HepG2 (cell line): ENCODE measurements at regions not wholly inside any gene's neighbourhood (a gene's known extent, or its start where the extent isn't known, plus 50 kb on each side); places are given as distances from the start of the nearest gene placed in this dataset.

ENCODE experiments used
- ATAC-seq: fragments of 200-7000 bp; cut with Tn5 transposase; 3 replicates; pipeline ENCODE4 v1.9.1; 2020; ENCODE audit warnings: mild to moderate bottlenecking, moderate library complexity
- BruUV-seq: library from RNA; stranded (reverse); fragments of 400-500 nt; replicated peaks from 2 replicates; lab custom pipeline; 2021; lab: Mats Ljungman, UMichigan
- CTCF ChIA-PET: fragments of 300-600 bp; formaldehyde crosslinking; extraction: SDS; loops from one replicate; lab custom pipeline; 2021; ENCODE audit warnings: low total read pairs, inconsistent platforms, low intra/inter-chr PET ratio; lab: Yijun Ruan, JAX
- POLR2A ChIA-PET: fragments of 350-600 bp; sonication (Branson Sonifier 250); formaldehyde crosslinking; loops from one replicate; lab custom pipeline; 2020; ENCODE audit warnings: antibody characterized with exemption, inconsistent platforms; lab: Yijun Ruan, JAX
- DNase-seq: peaks from one replicate; pipeline ENCODE4 v3.0.0-alpha.2; 2015; ENCODE audit warnings: low spot score
- FAIRE-seq: peaks from 3 replicates; lab custom pipeline; 2011; peaks lifted over from hg19 to GRCh38; lab: Jason Lieb, UNC
- H2AFZ ChIP-seq: one replicate; pipeline ENCODE4 v1.6.1; 2011; ENCODE audit warnings: low read length, inconsistent platforms
- H3K27ac ChIP-seq: fragments of 300-600 bp; 3 replicates; pipeline ENCODE4 v1.8.0; 2011; ENCODE audit warnings: mixed run types, mild to moderate bottlenecking, mixed read lengths, low read length, inconsistent platforms; ENCODE audit not compliant: insufficient read depth; ENCODE audit errors: extremely low read length
- H3K27me3 ChIP-seq, 2 experiments: fragments of 200-600 bp in 1 of 2; 2 replicates in 1 of 2; 3 replicates in 1 of 2; pipeline versions ENCODE4 v1.6.0 to v1.8.0; 2011; ENCODE audit warnings: low read length in 2 of 2, mild to moderate bottlenecking in 2 of 2, moderate library complexity in 2 of 2, inconsistent platforms in 1 of 2; ENCODE audit not compliant: insufficient read depth in 2 of 2, control insufficient read depth in 1 of 2
- H3K36me3 ChIP-seq, 2 experiments: fragments of 200-600 bp in 1 of 2; replicated peaks in 1 of 2; 2 replicates in 1 of 2; 3 replicates in 1 of 2; pipeline versions ENCODE4 v1.5.1 to v1.8.0; 2011; ENCODE audit warnings: low read length in 2 of 2, inconsistent platforms in 1 of 2; ENCODE audit not compliant: insufficient read depth in 2 of 2, control insufficient read depth in 1 of 2
- H3K4me1 ChIP-seq: 2 replicates; pipeline ENCODE4 v1.5.1; 2012; ENCODE audit warnings: low read length, inconsistent platforms; ENCODE audit not compliant: insufficient read depth
- H3K4me2 ChIP-seq: 2 replicates; pipeline ENCODE4 v1.6.0; 2011; ENCODE audit warnings: low read depth, low read length, inconsistent platforms
- H3K4me3 ChIP-seq, 3 experiments: fragments of 200-600 bp in 1 of 3; sonication (generic), shearing (Covaris generic) in 1 of 3; replicated peaks in 1 of 3; 2 replicates each; pipeline ENCODE4 v1.5.1; 2011 to 2016; ENCODE audit warnings: low read length in 3 of 3, inconsistent platforms in 2 of 3, low read depth in 2 of 3, mild to moderate bottlenecking in 2 of 3, control low read depth in 1 of 3, mixed read lengths in 1 of 3; ENCODE audit not compliant: insufficient read depth in 1 of 3
- H3K79me2 ChIP-seq: one replicate; pipeline ENCODE4 v1.6.1; 2011; ENCODE audit warnings: low read length, inconsistent platforms; ENCODE audit not compliant: insufficient read depth
- H3K9ac ChIP-seq: 2 replicates; pipeline ENCODE4 v1.6.0; 2011; ENCODE audit warnings: mild to moderate bottlenecking, low read depth, low read length, inconsistent platforms; ENCODE audit not compliant: insufficient read depth
- H3K9me3 ChIP-seq: 2 replicates; pipeline ENCODE4 v1.5.1; 2012; ENCODE audit warnings: mild to moderate bottlenecking, low read length
- H4K20me1 ChIP-seq: 2 replicates; pipeline ENCODE4 v1.6.0; 2011; ENCODE audit warnings: inconsistent platforms, mild to moderate bottlenecking, low read length, moderate library complexity; ENCODE audit not compliant: insufficient read depth
- ETV6 ChIP-seq: sonication (generic); formaldehyde crosslinking; conservative IDR thresholded peaks from 2 replicates; pipeline ENCODE4 v1.4.0; 2020; ENCODE audit warnings: missing genetic modification reagents
- HNRNPK ChIP-seq: fragments of 200-400 bp; formaldehyde crosslinking; IDR thresholded peaks from 2 replicates; pipeline ENCODE4 v1.6.1; 2018; ENCODE audit warnings: low read length, low read depth, moderate library complexity, mild to moderate bottlenecking; ENCODE audit not compliant: poor library complexity, severe bottlenecking
- PHF5A ChIP-seq: IDR thresholded peaks from one replicate; pipeline ENCODE4 v1.6.1; 2018; ENCODE audit warnings: low read depth, missing genetic modification reagents; ENCODE audit not compliant: unreplicated experiment
- RAD21 ChIP-seq: fragments of 450-650 bp; formaldehyde crosslinking; IDR thresholded peaks from 2 replicates; pipeline ENCODE4 v1.5.0; 2020; ENCODE audit warnings: mild to moderate bottlenecking
- ZBTB44 ChIP-seq: sonication (generic); formaldehyde crosslinking; IDR thresholded peaks from 2 replicates; pipeline ENCODE4 v1.4.0; 2020; ENCODE audit warnings: missing genetic modification reagents
- ZFP37 ChIP-seq: sonication (generic); formaldehyde crosslinking; IDR thresholded peaks from 2 replicates; pipeline ENCODE4 v1.4.0; 2020; ENCODE audit warnings: missing genetic modification reagents, borderline replicate concordance
- ZNF17 ChIP-seq: sonication (generic); formaldehyde crosslinking; IDR thresholded peaks from 2 replicates; pipeline ENCODE4 v1.5.0; 2020; ENCODE audit warnings: mild to moderate bottlenecking, missing genetic modification reagents
- ZNF407 ChIP-seq: sonication (generic); formaldehyde crosslinking; IDR thresholded peaks from one replicate; pipeline ENCODE4 v1.5.1; 2020; ENCODE audit warnings: mild to moderate bottlenecking, missing genetic modification reagents; ENCODE audit errors: not compliant biosample characterization
- ZNF574 ChIP-seq: sonication (generic); formaldehyde crosslinking; IDR thresholded peaks from 2 replicates; pipeline ENCODE4 v1.4.0; 2020; ENCODE audit warnings: missing genetic modification reagents
- WGBS: methylation state at CpG from one replicate; pipeline ENCODE4 v1.1.6; 2017; ENCODE audit warnings: low lambda C conversion rate; 5-methylcytosine and 5-hydroxymethylcytosine counted together
- in situ Hi-C: cut with HindIII; loops from 2 replicates; pipeline ENCODE4 v1.10.0; 2017; ENCODE audit warnings: low pct_unique_long_range_greater_than_20kb; ENCODE audit not compliant: extremely low pct_ligation_motif_present
- intact Hi-C: fragments of 100-400 bp; cut with micrococcal nuclease; formaldehyde crosslinking; loops from one replicate; pipeline ENCODE4 v1.10.0; 2022; ENCODE audit not compliant: unreplicated experiment

- Histone ChIP-seq H3K36me3 (no peaks in the 10 kb centered on the region), H3K4me2 (no peak overlapping the region), H3K4me3 (no peak overlapping the region), H3K27ac (no peak overlapping the region), H3K9me3 (no peaks in the 10 kb centered on the region), H4K20me1 (no peaks in the 10 kb centered on the region), H3K27me3 (no peaks in the 10 kb centered on the region; a peak in 1 of 5 replicates), H2AFZ (no peak overlapping the region), H3K9ac (no peak overlapping the region), H3K4me1 (no peaks in the 10 kb centered on the region), H3K79me2 (no peaks in the 10 kb centered on the region)
- in situ Hi-C loops (no loop called here), intact Hi-C loops (no loop called here)
- no peak for ATAC-seq
- no TSS peak for BruUV-seq
- no peak for FAIRE-seq
- POLR2A ChIA-PET = no interaction called here
- WGBS = 0% methylated on average over 1 of the region's 1 CpG
- CTCF ChIA-PET = no interaction called here
- no peak for DNase-seq
- no peak for TF ChIP-seq ETV6 (CRISPR knock-in tag)
- TF ChIP-seq ZBTB44 (CRISPR knock-in tag) = no peak
- no peak for TF ChIP-seq HNRNPK
- TF ChIP-seq ZNF407 = no peak
- no peak for TF ChIP-seq PHF5A (CRISPR knock-in tag)
- TF ChIP-seq ZNF574 = no peak
- no peak for TF ChIP-seq ZNF17 (CRISPR knock-in tag)
- TF ChIP-seq ZFP37 (CRISPR knock-in tag) = no peak
- TF ChIP-seq RAD21 = no peak
Observed at GRCh38 chr3:191143224-191143623, 55.8 kb upstream of the OSTN start.
